Mesothelial cell of epicardium (in vitro differentiated cells): ENCODE measurements at regions not wholly inside any gene's neighbourhood (a gene's known extent, or its start where the extent isn't known, plus 50 kb on each side); places are given as distances from the start of the nearest gene placed in this dataset.

Experiments used
- DNase-seq, 2 experiments: peaks; one replicate each; pipeline ENCODE4 v3.0.0; 2021; ENCODE audit warnings: low spot score in 2 of 2; ENCODE audit not compliant: unreplicated experiment in 2 of 2
- H3K27ac Mint-ChIP-seq: 2 replicates; pipeline ENCODE4 v1.8.0; 2021; ENCODE audit warnings: mixed read lengths
- H3K27me3 Mint-ChIP-seq: 2 replicates; pipeline ENCODE4 v1.8.0; 2021; ENCODE audit warnings: low read depth, mixed read lengths
- H3K36me3 Mint-ChIP-seq: 2 replicates; pipeline ENCODE4 v1.8.0; 2021; ENCODE audit warnings: mixed read lengths
- H3K4me1 Mint-ChIP-seq: 2 replicates; pipeline ENCODE4 v1.8.0; 2021; ENCODE audit warnings: mixed read lengths
- H3K4me3 Mint-ChIP-seq: 2 replicates; pipeline ENCODE4 v1.8.0; 2021; ENCODE audit warnings: mild to moderate bottlenecking, moderate library complexity, mixed read lengths
- H3K9me3 Mint-ChIP-seq: 2 replicates; pipeline ENCODE4 v1.8.0; 2021; ENCODE audit warnings: mixed read lengths
- CTCF ChIP-seq: fragments of 200-600 bp; sonication (generic); IDR thresholded peaks from one replicate; pipeline ENCODE4 v1.5.0; 2021; ENCODE audit warnings: antibody characterized with exemption; ENCODE audit not compliant: unreplicated experiment

GRCh38 chr14:95410838-95411237, 91.1 kb upstream of the CLMN start:
- no peak overlapping the region for H3K4me3 Mint-ChIP-seq
- peaks cover 62% of the 10 kb centered on the region for H3K4me1 Mint-ChIP-seq
- no peak for DNase-seq
- TF ChIP-seq CTCF = no peak
- H3K27ac Mint-ChIP-seq = no peak overlapping the region
- no peaks in the 10 kb centered on the region for H3K27me3 Mint-ChIP-seq
- H3K36me3 Mint-ChIP-seq = no peaks in the 10 kb centered on the region
- no peaks in the 10 kb centered on the region for H3K9me3 Mint-ChIP-seq

- no peak overlapping the region for H3K4me3 Mint-ChIP-seq
- peak overlapping the region; percentile 91 for H3K27ac Mint-ChIP-seq
- H3K4me1 Mint-ChIP-seq = peaks cover 72% of the 10 kb centered on the region
- DNase-seq = no peak
- TF ChIP-seq CTCF = no peak
- no peaks in the 10 kb centered on the region for H3K27me3 Mint-ChIP-seq
- H3K36me3 Mint-ChIP-seq = no peaks in the 10 kb centered on the region
- no peaks in the 10 kb centered on the region for H3K9me3 Mint-ChIP-seq
These were observed 90.0 kb upstream of the CLMN start for GRCh38 chr14:95409477-95410272.

- Mint-ChIP-seq H3K4me1 (peaks cover 73% of the 10 kb centered on the region), H3K27ac (peak overlapping the region; percentile 91), H3K4me3 (no peak overlapping the region), H3K36me3 (no peaks in the 10 kb centered on the region), H3K27me3 (no peaks in the 10 kb centered on the region), H3K9me3 (no peaks in the 10 kb centered on the region)
- no peak for DNase-seq
- TF ChIP-seq CTCF = no peak
These were observed 89.2 kb upstream of the CLMN start for GRCh38 chr14:95408731-95409476.

- no peaks in the 10 kb centered on the region for H3K27me3 Mint-ChIP-seq
- H3K9me3 Mint-ChIP-seq = no peaks in the 10 kb centered on the region
- no peaks in the 10 kb centered on the region for H3K36me3 Mint-ChIP-seq
- peak overlapping the region; percentile 95 for H3K27ac Mint-ChIP-seq
- DNase-seq = no peak
- peaks cover 72% of the 10 kb centered on the region for H3K4me1 Mint-ChIP-seq
- TF ChIP-seq CTCF = no peak
- H3K4me3 Mint-ChIP-seq = no peak overlapping the region
These were observed 87.6 kb upstream of the CLMN start for GRCh38 chr14:95407354-95407753.

- Mint-ChIP-seq H3K4me1 (peaks cover 72% of the 10 kb centered on the region), H3K36me3 (no peaks in the 10 kb centered on the region), H3K4me3 (peak overlapping the region; percentile 9), H3K9me3 (no peaks in the 10 kb centered on the region), H3K27me3 (no peaks in the 10 kb centered on the region), H3K27ac (peak overlapping the region; percentile 95)
- DNase-seq = no peak
- no peak for TF ChIP-seq CTCF
These were observed 87.1 kb upstream of the CLMN start for GRCh38 chr14:95406756-95407277.
